Muscle layer of duodenum (tissue), 2 donors: ENCODE measurements at regions not wholly inside any gene's neighbourhood (a gene's known extent, or its start where the extent isn't known, plus 50 kb on each side); places are given as distances from the start of the nearest gene placed in this dataset.

Source experiments
- H3K27ac ChIP-seq: one replicate; pipeline ENCODE4 v1.7.0; 2013; ENCODE audit warnings: mild to moderate bottlenecking, low read length
- H3K27me3 ChIP-seq: one replicate; pipeline ENCODE4 v1.7.0; 2013; ENCODE audit warnings: low read depth, mild to moderate bottlenecking, control low read depth, low read length
- H3K36me3 ChIP-seq, 2 donors: one replicate each; pipeline ENCODE4 v1.7.0; 2013; ENCODE audit warnings: low read length in 2 of 2, control low read depth in 1 of 2, mild to moderate bottlenecking in 1 of 2; ENCODE audit not compliant: insufficient read depth in 2 of 2, control insufficient read depth in 1 of 2
- H3K4me1 ChIP-seq, 2 donors: one replicate each; pipeline ENCODE4 v1.7.0; 2013; ENCODE audit warnings: low read length in 2 of 2, mild to moderate bottlenecking in 2 of 2, control low read depth in 1 of 2, moderate library complexity in 1 of 2; ENCODE audit not compliant: insufficient read depth in 2 of 2, control insufficient read depth in 1 of 2
- H3K4me3 ChIP-seq, 2 donors: one replicate each; pipeline ENCODE4 v1.7.0; 2013; ENCODE audit warnings: low read length in 2 of 2, low read depth in 1 of 2, mild to moderate bottlenecking in 1 of 2
- H3K9me3 ChIP-seq, 2 donors: one replicate each; pipeline ENCODE4 v1.7.0; 2013; ENCODE audit warnings: low read length in 2 of 2, control low read depth in 1 of 2, mild to moderate bottlenecking in 1 of 2; ENCODE audit not compliant: control insufficient read depth in 1 of 2
- donor health status: healthy.

GRCh38 chr4:111992351-111993168 is 152.7 kb upstream of the FAM241A start:
- H3K36me3 ChIP-seq = no peaks in the 10 kb centered on the region
- no peaks in the 10 kb centered on the region for H3K27me3 ChIP-seq
- H3K4me3 ChIP-seq = no peak overlapping the region
- no peak overlapping the region for H3K27ac ChIP-seq
- H3K4me1 ChIP-seq = no peaks in the 10 kb centered on the region
- no peaks in the 10 kb centered on the region for H3K9me3 ChIP-seq

- no peaks in the 10 kb centered on the region for H3K36me3 ChIP-seq
- no peaks in the 10 kb centered on the region for H3K27me3 ChIP-seq
- H3K27ac ChIP-seq = no peak overlapping the region
- H3K4me1 ChIP-seq = no peaks in the 10 kb centered on the region
- H3K4me3 ChIP-seq = no peak overlapping the region
- H3K9me3 ChIP-seq = no peaks in the 10 kb centered on the region
Observed at GRCh38 chr4:111994392-111994791, 150.9 kb upstream of the FAM241A start.

GRCh38 chr4:111997785-111998184 is 147.5 kb upstream of the FAM241A start:
- Histone ChIP-seq H3K27me3 (no peaks in the 10 kb centered on the region), H3K4me1 (no peaks in the 10 kb centered on the region), H3K27ac (no peak overlapping the region), H3K4me3 (no peak overlapping the region), H3K36me3 (no peaks in the 10 kb centered on the region), H3K9me3 (no peaks in the 10 kb centered on the region)

- Histone ChIP-seq H3K9me3 (no peaks in the 10 kb centered on the region), H3K4me3 (no peak overlapping the region), H3K27ac (no peak overlapping the region), H3K36me3 (no peaks in the 10 kb centered on the region), H3K27me3 (no peaks in the 10 kb centered on the region), H3K4me1 (no peaks in the 10 kb centered on the region)
Observed at GRCh38 chr4:111999801-112000200, 145.5 kb upstream of the FAM241A start.

GRCh38 chr4:112001041-112001440 is 144.2 kb upstream of the FAM241A start:
- Histone ChIP-seq H3K36me3 (no peaks in the 10 kb centered on the region), H3K27ac (no peak overlapping the region), H3K9me3 (no peaks in the 10 kb centered on the region), H3K4me1 (no peaks in the 10 kb centered on the region), H3K27me3 (no peaks in the 10 kb centered on the region), H3K4me3 (no peak overlapping the region)

GRCh38 chr4:112002248-112002661 is 143.0 kb upstream of the FAM241A start:
- Histone ChIP-seq H3K27ac (no peak overlapping the region), H3K4me1 (no peaks in the 10 kb centered on the region), H3K36me3 (no peaks in the 10 kb centered on the region), H3K27me3 (no peaks in the 10 kb centered on the region), H3K9me3 (no peaks in the 10 kb centered on the region), H3K4me3 (no peak overlapping the region)

- Histone ChIP-seq H3K4me1 (no peaks in the 10 kb centered on the region), H3K4me3 (no peak overlapping the region), H3K9me3 (no peaks in the 10 kb centered on the region), H3K27me3 (no peaks in the 10 kb centered on the region), H3K36me3 (no peaks in the 10 kb centered on the region), H3K27ac (no peak overlapping the region)
Observed at GRCh38 chr4:112003231-112003907, 141.9 kb upstream of the FAM241A start.

- no peak overlapping the region for H3K27ac ChIP-seq
- H3K27me3 ChIP-seq = no peaks in the 10 kb centered on the region
- H3K9me3 ChIP-seq = no peaks in the 10 kb centered on the region
- H3K36me3 ChIP-seq = no peaks in the 10 kb centered on the region
- H3K4me3 ChIP-seq = no peak overlapping the region
- H3K4me1 ChIP-seq = no peaks in the 10 kb centered on the region
Observed at GRCh38 chr4:112005027-112005426, 140.2 kb upstream of the FAM241A start.

GRCh38 chr4:112007391-112007790 is 137.9 kb upstream of the FAM241A start:
- Histone ChIP-seq H3K4me1 (no peaks in the 10 kb centered on the region), H3K36me3 (no peaks in the 10 kb centered on the region)

GRCh38 chr4:112015960-112016359 is 129.3 kb upstream of the FAM241A start:
- Histone ChIP-seq H3K27me3 (no peaks in the 10 kb centered on the region), H3K36me3 (no peaks in the 10 kb centered on the region), H3K9me3 (no peaks in the 10 kb centered on the region), H3K27ac (no peak overlapping the region), H3K4me1 (no peaks in the 10 kb centered on the region), H3K4me3 (no peak overlapping the region)

More at GRCh38 chr4:112007391-112007790, 137.9 kb upstream of the FAM241A start:
- no peaks in the 10 kb centered on the region for H3K27me3 ChIP-seq
- H3K9me3 ChIP-seq = no peaks in the 10 kb centered on the region
- H3K4me3 ChIP-seq = no peak overlapping the region
- H3K27ac ChIP-seq = no peak overlapping the region

GRCh38 chr4:112023402-112023950 is 121.8 kb upstream of the FAM241A start:
- Histone ChIP-seq H3K4me3 (no peak overlapping the region), H3K27me3 (no peaks in the 10 kb centered on the region), H3K27ac (no peak overlapping the region), H3K9me3 (no peaks in the 10 kb centered on the region), H3K4me1 (no peaks in the 10 kb centered on the region), H3K36me3 (no peaks in the 10 kb centered on the region)
